T-helper 1 cell treated with Interleukin-12 subunit alpha and Interleukin-12 subunit beta and Interleukin-4 antibody, amounts not matched to agents 30 μg/mL and 1 μg/mL, for 36 hours (primary cell): ENCODE measurements at regions not wholly inside any gene's neighbourhood (a gene's known extent, or its start where the extent isn't known, plus 50 kb on each side); places are given as distances from the start of the nearest gene placed in this dataset.

Experiments
- H3K27ac Mint-ChIP-seq: one replicate; pipeline ENCODE4 v1.8.0; 2021; ENCODE audit warnings: mild to moderate bottlenecking, mixed read lengths
- H3K27me3 Mint-ChIP-seq: one replicate; pipeline ENCODE4 v1.8.0; 2021; ENCODE audit warnings: low read depth, mixed read lengths
- H3K36me3 Mint-ChIP-seq: one replicate; pipeline ENCODE4 v1.8.0; 2021; ENCODE audit warnings: low read depth, mixed read lengths
- H3K4me1 Mint-ChIP-seq: one replicate; pipeline ENCODE4 v1.8.0; 2021; ENCODE audit warnings: low read depth, mixed read lengths
- H3K4me3 Mint-ChIP-seq: one replicate; pipeline ENCODE4 v1.8.0; 2021; ENCODE audit warnings: mild to moderate bottlenecking, moderate library complexity, mixed read lengths
- H3K9me3 Mint-ChIP-seq: one replicate; pipeline ENCODE4 v1.8.0; 2021; ENCODE audit warnings: mixed read lengths

DNA sequence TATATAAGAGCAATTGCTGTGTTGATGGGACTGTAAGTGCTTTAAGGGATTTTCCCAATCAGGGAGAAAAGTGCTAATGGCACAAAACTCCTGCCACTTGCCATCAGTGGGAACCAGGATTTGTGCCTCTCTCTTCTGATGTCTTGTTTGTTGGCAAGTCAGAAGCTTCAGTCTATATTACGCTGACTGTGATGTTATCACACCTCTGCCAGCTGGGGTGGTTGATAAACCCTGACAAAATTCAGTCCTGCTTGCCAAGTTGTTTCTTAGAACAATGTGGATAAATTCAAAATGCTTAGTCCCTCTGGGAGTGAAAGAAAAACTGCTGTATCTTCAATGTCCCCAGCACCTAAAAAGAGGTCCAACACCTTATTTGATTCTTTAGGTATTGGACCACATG lies 161.4 kb upstream of the FBXL7 start:
- Mint-ChIP-seq H3K27me3 (no peaks in the 10 kb centered on the region), H3K27ac (no peak overlapping the region), H3K4me1 (no peaks in the 10 kb centered on the region), H3K36me3 (no peaks in the 10 kb centered on the region), H3K4me3 (no peak overlapping the region), H3K9me3 (peaks cover 42% of the 10 kb centered on the region)

GRCh38 chr5:15334551-15335266 lies 165.3 kb upstream of the FBXL7 start:
- Mint-ChIP-seq H3K4me1 (no peaks in the 10 kb centered on the region), H3K4me3 (no peak overlapping the region), H3K9me3 (peaks cover 42% of the 10 kb centered on the region), H3K27me3 (no peaks in the 10 kb centered on the region), H3K36me3 (no peaks in the 10 kb centered on the region), H3K27ac (no peak overlapping the region)

DNA sequence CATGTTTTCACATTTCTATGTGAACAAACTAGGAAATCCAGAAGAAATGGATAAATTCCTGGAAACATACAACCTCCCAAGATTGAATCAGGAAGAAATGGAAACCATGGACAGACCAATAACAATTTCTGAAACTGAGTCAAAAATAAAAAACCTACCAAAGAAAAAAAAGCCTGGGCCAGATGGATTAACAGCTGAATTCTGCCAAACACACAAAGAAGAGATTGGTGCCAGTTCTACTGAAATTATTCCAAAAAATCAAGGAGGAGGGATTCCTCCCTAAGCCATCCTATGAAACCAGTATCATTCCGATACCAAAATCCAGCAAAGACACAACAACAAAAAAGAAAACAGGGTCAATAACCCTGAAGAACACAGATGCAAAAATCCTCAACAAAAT lies 166.9 kb upstream of the FBXL7 start:
- no peak overlapping the region for H3K27ac Mint-ChIP-seq
- H3K36me3 Mint-ChIP-seq, result no peaks in the 10 kb centered on the region
- H3K4me3 Mint-ChIP-seq, result no peak overlapping the region

GRCh38 chr5:15326932-15327331 lies 173.0 kb upstream of the FBXL7 start:
- Mint-ChIP-seq H3K27ac (no peak overlapping the region), H3K27me3 (no peaks in the 10 kb centered on the region), H3K9me3 (peaks cover 14% of the 10 kb centered on the region), H3K36me3 (no peaks in the 10 kb centered on the region), H3K4me3 (no peak overlapping the region), H3K4me1 (no peaks in the 10 kb centered on the region)

More for the DNA sequence above, 166.9 kb upstream of the FBXL7 start:
- Mint-ChIP-seq H3K9me3 (peaks cover 37% of the 10 kb centered on the region), H3K4me1 (no peaks in the 10 kb centered on the region), H3K27me3 (no peaks in the 10 kb centered on the region)

- H3K4me1 Mint-ChIP-seq, result no peaks in the 10 kb centered on the region
- H3K9me3 Mint-ChIP-seq, result peaks cover 14% of the 10 kb centered on the region
- no peak overlapping the region for H3K27ac Mint-ChIP-seq
- no peaks in the 10 kb centered on the region for H3K36me3 Mint-ChIP-seq
- no peak overlapping the region for H3K4me3 Mint-ChIP-seq
- no peaks in the 10 kb centered on the region for H3K27me3 Mint-ChIP-seq
Measured at GRCh38 chr5:15326471-15326870, 173.5 kb upstream of the FBXL7 start.

- no peaks in the 10 kb centered on the region for H3K27me3 Mint-ChIP-seq
- no peaks in the 10 kb centered on the region for H3K36me3 Mint-ChIP-seq
- no peak overlapping the region for H3K4me3 Mint-ChIP-seq
- H3K27ac Mint-ChIP-seq, result no peak overlapping the region
- no peaks in the 10 kb centered on the region for H3K4me1 Mint-ChIP-seq
- H3K9me3 Mint-ChIP-seq, result peaks cover 14% of the 10 kb centered on the region
Measured at GRCh38 chr5:15322421-15322820, 177.6 kb upstream of the FBXL7 start.

- Mint-ChIP-seq H3K27me3 (no peaks in the 10 kb centered on the region), H3K9me3 (peaks cover 14% of the 10 kb centered on the region), H3K4me3 (no peak overlapping the region), H3K27ac (no peak overlapping the region), H3K4me1 (no peaks in the 10 kb centered on the region), H3K36me3 (no peaks in the 10 kb centered on the region)
Measured at GRCh38 chr5:15321776-15322175, 178.2 kb upstream of the FBXL7 start.

GRCh38 chr5:15320871-15321270 lies 179.1 kb upstream of the FBXL7 start:
- H3K9me3 Mint-ChIP-seq, result peaks cover 6% of the 10 kb centered on the region
- H3K27me3 Mint-ChIP-seq, result no peaks in the 10 kb centered on the region
- no peaks in the 10 kb centered on the region for H3K36me3 Mint-ChIP-seq
- no peak overlapping the region for H3K4me3 Mint-ChIP-seq
- no peak overlapping the region for H3K27ac Mint-ChIP-seq
- H3K4me1 Mint-ChIP-seq, result no peaks in the 10 kb centered on the region

DNA sequence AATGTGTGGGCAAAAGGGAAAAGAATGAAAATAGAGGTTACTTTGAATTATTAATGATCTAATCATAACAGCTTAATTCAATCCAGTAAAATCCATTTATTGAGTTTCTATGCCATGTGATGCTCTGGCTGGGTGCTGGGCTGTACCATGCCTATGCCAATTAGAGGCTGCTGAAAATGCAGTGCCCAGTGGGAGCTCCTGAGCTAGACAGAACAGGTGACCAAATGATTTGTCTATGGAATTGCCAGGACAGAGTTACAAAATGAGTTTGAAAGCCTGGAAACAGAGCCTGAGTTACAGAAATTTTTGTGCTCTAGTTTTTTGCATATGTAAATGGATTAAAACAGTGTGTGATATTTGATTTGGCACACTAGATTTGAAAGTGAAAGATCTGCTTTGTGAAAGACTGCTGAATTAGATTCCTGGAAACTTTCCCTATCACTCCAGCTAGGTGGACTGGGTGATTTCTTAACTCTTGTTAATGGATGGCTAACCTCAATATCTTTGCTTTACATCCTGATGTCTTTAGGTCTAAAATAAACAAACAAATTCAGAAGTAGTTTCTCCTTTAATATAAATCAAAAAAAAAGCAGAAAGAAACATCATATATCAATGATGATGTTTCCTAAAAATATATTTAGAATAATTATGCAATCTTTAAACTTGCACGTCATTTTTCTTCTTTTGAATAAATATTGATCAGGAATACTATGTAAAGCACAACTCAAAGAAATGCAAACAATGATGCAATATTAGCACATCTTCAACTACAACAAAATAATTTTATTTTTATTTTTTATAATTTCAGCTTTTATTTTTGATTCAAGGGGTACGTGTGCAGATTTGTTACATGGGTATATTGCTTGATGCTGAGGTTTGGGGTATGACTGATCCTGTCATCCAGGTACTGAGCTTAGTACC lies 194.8 kb upstream of the FBXL7 start:
- Mint-ChIP-seq H3K27me3 (no peaks in the 10 kb centered on the region), H3K27ac (no peak overlapping the region), H3K4me3 (no peak overlapping the region), H3K9me3 (no peaks in the 10 kb centered on the region), H3K4me1 (no peaks in the 10 kb centered on the region), H3K36me3 (no peaks in the 10 kb centered on the region)

GRCh38 chr5:15304066-15304731 lies 195.8 kb upstream of the FBXL7 start:
- no peaks in the 10 kb centered on the region for H3K4me1 Mint-ChIP-seq
- no peak overlapping the region for H3K27ac Mint-ChIP-seq
- no peaks in the 10 kb centered on the region for H3K9me3 Mint-ChIP-seq
- H3K27me3 Mint-ChIP-seq, result no peaks in the 10 kb centered on the region
- H3K4me3 Mint-ChIP-seq, result no peak overlapping the region
- H3K36me3 Mint-ChIP-seq, result no peaks in the 10 kb centered on the region

DNA sequence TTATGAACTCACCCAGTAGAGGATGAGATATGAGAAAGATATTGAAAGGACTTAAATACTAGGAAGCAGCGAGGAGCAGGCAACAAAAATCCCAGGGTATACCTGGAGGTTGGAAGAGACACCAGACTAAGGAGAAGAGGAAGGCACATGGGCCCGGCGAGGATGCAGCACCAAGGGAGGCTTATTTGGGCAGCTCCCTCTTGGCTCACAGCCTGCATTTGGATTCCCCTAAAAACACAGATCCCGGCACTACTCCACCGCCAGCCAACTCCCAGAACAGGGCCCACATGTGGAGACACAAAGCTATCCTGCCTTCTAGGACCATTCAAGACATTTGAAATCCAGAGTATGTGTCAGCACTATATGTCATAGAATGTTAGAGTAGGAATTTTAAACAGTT lies 199.8 kb upstream of the FBXL7 start:
- H3K4me1 Mint-ChIP-seq, result no peaks in the 10 kb centered on the region
- H3K36me3 Mint-ChIP-seq, result no peaks in the 10 kb centered on the region
- no peak overlapping the region for H3K27ac Mint-ChIP-seq
- H3K9me3 Mint-ChIP-seq, result peaks cover 3% of the 10 kb centered on the region
- no peak overlapping the region for H3K4me3 Mint-ChIP-seq
- H3K27me3 Mint-ChIP-seq, result no peaks in the 10 kb centered on the region

DNA sequence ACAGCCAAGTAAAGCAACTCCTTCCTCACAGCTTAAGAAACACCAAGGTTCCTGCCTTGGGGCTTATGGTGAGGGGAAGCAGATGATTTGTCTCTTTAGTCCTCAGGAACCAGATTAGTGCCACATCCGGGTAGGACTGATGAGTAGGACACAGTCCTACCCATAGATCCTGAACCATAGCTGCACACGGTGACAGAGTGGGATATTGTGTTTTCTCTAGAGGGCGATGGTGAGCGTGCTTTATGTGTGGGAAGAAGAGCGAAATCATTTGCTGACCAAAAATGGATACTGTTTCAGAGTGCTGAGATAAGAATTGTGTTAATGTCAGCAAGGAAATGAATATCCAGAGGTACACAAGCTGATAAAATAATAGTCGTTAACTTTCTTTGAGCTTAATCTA lies 209.0 kb upstream of the FBXL7 start:
- H3K27ac Mint-ChIP-seq, result no peak overlapping the region
- no peak overlapping the region for H3K4me3 Mint-ChIP-seq
- H3K9me3 Mint-ChIP-seq, result peaks cover 24% of the 10 kb centered on the region
- H3K36me3 Mint-ChIP-seq, result no peaks in the 10 kb centered on the region
- H3K4me1 Mint-ChIP-seq, result no peaks in the 10 kb centered on the region
- H3K27me3 Mint-ChIP-seq, result no peaks in the 10 kb centered on the region

DNA sequence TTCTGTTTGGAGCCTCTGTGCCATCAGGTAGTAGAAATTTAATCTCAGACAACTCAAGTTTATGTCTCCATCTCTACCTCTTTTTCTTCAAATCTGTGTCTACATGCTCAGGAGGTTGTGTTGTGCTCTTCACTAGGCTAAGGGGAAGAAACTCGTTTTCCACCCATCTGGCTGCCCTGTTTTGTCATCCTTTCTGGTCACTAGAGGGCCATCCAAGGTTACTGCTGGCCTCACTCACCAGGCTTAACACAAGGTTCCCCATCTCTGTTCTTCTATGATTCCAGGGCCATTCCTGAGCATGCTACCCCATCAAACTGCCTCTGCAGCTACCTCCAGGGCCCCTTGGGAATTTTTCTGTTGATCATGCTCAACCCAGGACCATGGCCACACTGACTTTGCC lies 213.3 kb upstream of the FBXL7 start:
- Mint-ChIP-seq H3K27ac (no peak overlapping the region), H3K4me3 (no peak overlapping the region), H3K27me3 (no peaks in the 10 kb centered on the region), H3K4me1 (no peaks in the 10 kb centered on the region), H3K36me3 (no peaks in the 10 kb centered on the region), H3K9me3 (peaks cover 23% of the 10 kb centered on the region)

DNA sequence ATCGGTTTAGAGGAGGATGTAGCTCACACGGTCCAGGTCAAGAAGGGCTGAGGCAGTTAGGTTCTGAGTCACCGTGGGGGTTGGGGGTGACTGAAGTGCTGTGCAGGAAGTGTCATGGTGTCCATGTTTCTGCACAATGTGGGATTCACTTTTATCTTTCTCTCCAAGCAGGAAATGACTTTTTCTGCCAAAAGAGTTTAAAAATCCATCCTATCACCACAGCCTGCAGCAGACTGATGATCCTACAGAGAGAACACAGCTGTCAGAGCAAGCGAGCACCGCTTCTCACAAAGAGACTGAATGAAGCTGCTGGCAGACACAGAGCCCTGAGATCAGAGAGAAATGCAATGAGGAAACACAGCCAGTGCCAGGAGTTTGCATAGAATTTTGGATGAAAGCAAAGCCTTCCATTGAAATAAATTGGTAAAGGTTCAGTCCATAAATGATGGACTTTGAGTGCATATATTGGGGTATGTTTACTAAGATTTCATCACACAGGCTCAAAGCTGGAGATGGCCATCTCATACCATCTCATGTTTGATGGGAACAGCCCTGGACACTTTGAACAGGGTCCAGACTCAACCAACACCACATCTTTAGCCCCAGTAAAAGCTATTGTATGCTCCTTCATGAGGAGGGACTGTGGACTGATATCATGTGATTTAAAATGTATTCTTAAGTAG lies 213.9 kb upstream of the FBXL7 start:
- Mint-ChIP-seq H3K9me3 (peaks cover 22% of the 10 kb centered on the region), H3K4me3 (no peak overlapping the region), H3K36me3 (no peaks in the 10 kb centered on the region), H3K4me1 (no peaks in the 10 kb centered on the region), H3K27me3 (no peaks in the 10 kb centered on the region), H3K27ac (no peak overlapping the region)
